Thyroid gland (tissue), 4 donors: ENCODE measurements at regions not wholly inside any gene's neighbourhood (a gene's known extent, or its start where the extent isn't known, plus 50 kb on each side); places are given as distances from the start of the nearest gene placed in this dataset.

Experiments used
- DNase-seq, 2 donors: peaks; one replicate each; pipeline ENCODE4 v3.0.0-alpha.2; 2019
- H3K27ac ChIP-seq, 3 donors: fragments of 200-600 bp; sonication (generic); 1 replicate in 2 of 3; 2 replicates in 1 of 3; pipeline ENCODE4 v1.5.1; 2016 to 2019; ENCODE audit warnings: mild to moderate bottlenecking in 1 of 3, moderate library complexity in 1 of 3
- H3K27me3 ChIP-seq: fragments of 200-600 bp; sonication (generic); one replicate; pipeline ENCODE4 v1.5.1; 2019
- H3K36me3 ChIP-seq, 2 donors: fragments of 200-600 bp; sonication (generic); one replicate each; pipeline ENCODE4 v1.5.1; 2016 to 2019
- H3K4me1 ChIP-seq, 2 donors: fragments of 200-600 bp; sonication (generic); one replicate each; pipeline ENCODE4 v1.5.1; 2017 to 2019
- H3K4me3 ChIP-seq, 3 donors: fragments of 200-600 bp; sonication (generic); replicated peaks in 1 of 3; 1 replicate in 2 of 3; 2 replicates in 1 of 3; pipeline ENCODE4 v1.5.1; 2016; ENCODE audit warnings: mild to moderate bottlenecking in 1 of 3
- H3K9me3 ChIP-seq: fragments of 200-600 bp; sonication (generic); one replicate; pipeline ENCODE4 v1.5.1; 2017
- POLR2A ChIP-seq, 2 donors: fragments of 450-650 bp; IDR thresholded peaks; one replicate each; pipeline ENCODE4 v1.6.1; 2017; ENCODE audit warnings: antibody characterized with exemption in 2 of 2, mild to moderate bottlenecking in 2 of 2, moderate library complexity in 1 of 2
- WGBS, 2 donors: methylation state at CpG; one replicate each; pipeline ENCODE4 v1.1.5; 2017; 5-methylcytosine and 5-hydroxymethylcytosine counted together
- intact Hi-C: fragments of 100-400 bp; cut with DNase I; formaldehyde crosslinking; loops from one replicate; pipeline ENCODE4 v1.15.1; 2023
- TF ChIP-seq, protein P1 (sequence below), 6 experiments: fragments of 200-600 bp in 3 of 6; fragments of 450-650 bp in 3 of 6; sonication (generic) in 3 of 6; IDR thresholded peaks; one replicate each; pipeline ENCODE4 v1.5.1; 2016 to 2019; ENCODE audit warnings: antibody characterized with exemption in 6 of 6, mild to moderate bottlenecking in 2 of 6, inconsistent platforms in 1 of 6, moderate library complexity in 1 of 6

DNA sequence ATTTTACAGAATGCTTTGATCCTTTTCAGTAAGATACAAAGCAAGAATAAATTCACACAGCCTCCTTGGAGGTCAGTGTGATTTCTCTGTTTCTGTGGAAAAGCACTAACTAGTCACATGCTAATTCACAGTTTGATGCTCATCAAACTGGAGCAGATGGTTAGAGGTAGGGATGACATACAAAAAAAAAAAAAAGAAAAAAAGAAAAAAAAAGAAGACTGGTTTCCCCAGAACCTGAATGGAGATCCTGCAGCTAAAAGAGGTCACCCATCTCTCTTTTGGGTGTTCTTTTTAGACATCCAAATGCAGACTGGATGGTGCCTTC is 123.7 kb upstream of the ANKRD55 start:
- DNase-seq = no peak
- Histone ChIP-seq H3K4me3 (no peak overlapping the region), H3K36me3 (no peaks in the 10 kb centered on the region), H3K27ac (peak overlapping the region; percentile 61 to 88 (median 85)), H3K9me3 (no peaks in the 10 kb centered on the region), H3K27me3 (no peaks in the 10 kb centered on the region), H3K4me1 (peaks cover 38 to 42% of the 10 kb centered on the region in 2 donors)
- intact Hi-C loops = no loop called here
- no peak for TF ChIP-seq POLR2A (IDR thresholded peaks at IDR 0.05)
- TF ChIP-seq, protein P1, sequence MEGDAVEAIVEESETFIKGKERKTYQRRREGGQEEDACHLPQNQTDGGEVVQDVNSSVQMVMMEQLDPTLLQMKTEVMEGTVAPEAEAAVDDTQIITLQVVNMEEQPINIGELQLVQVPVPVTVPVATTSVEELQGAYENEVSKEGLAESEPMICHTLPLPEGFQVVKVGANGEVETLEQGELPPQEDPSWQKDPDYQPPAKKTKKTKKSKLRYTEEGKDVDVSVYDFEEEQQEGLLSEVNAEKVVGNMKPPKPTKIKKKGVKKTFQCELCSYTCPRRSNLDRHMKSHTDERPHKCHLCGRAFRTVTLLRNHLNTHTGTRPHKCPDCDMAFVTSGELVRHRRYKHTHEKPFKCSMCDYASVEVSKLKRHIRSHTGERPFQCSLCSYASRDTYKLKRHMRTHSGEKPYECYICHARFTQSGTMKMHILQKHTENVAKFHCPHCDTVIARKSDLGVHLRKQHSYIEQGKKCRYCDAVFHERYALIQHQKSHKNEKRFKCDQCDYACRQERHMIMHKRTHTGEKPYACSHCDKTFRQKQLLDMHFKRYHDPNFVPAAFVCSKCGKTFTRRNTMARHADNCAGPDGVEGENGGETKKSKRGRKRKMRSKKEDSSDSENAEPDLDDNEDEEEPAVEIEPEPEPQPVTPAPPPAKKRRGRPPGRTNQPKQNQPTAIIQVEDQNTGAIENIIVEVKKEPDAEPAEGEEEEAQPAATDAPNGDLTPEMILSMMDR (IDR thresholded peaks at IDR 0.05) = no peak

DNA sequence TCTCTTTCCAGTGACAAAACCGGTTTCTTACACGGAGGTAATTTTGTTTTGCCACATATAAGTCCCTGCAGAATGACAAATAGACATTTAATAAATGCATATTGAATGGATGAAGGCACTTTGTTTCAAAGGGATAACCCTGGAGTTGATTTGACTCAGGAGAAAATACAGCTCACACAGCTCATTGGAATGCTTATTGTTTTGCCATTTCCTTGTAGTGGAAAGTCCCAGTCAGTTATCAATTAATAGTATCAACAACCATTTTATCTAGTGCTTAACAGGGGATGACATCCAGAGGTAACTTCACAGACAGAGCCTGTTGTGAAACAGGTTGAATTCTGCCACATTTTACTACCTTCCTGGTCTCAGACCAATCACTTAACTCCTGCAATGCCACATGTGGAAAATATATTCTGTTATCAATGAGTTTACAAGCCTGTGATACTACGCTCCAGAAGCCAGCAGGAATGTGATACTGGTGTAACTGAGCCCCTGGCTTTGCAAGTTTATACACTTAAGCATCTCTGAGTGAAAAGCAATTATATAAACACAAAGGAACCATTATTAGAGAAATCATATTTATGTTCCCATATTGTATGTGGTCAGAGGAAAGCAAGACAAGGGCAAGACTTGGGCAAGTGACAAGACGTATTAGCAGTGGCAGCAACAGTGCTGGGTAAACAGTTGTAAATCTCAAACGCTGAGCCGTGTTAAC is 123.1 kb upstream of the ANKRD55 start:
- peak overlapping the region; percentile 61 to 88 (median 85) for H3K27ac ChIP-seq
- 61 to 64% methylated on average over 6 of the region's 6 CpGs for WGBS, 2 donors
- intact Hi-C loops = no loop called here

DNA sequence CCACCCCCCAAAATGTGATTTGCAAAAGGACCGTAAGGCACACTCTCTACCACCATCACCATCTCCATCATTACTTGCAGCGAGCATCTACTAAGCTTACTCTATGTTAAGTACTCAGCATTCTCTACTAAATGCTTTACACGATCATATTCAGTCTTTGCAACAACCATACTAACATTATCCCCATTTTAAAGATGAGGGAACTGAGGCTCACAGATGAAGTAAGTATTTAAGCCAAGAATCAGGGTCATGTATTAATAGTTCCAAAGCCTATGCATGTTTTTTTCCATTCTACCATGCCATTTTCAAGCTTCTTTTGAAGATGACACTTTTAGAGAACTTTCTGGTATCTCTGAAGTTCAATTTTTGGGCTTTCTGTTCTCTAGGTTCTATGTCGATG is 121.7 kb upstream of the ANKRD55 start:
- TF ChIP-seq, protein P1 (IDR thresholded peaks at IDR 0.05) = no peak
- TF ChIP-seq POLR2A (IDR thresholded peaks at IDR 0.05) = no peak
- H3K36me3 ChIP-seq = no peaks in the 10 kb centered on the region
- WGBS, 2 donors = 93 to 98% methylated on average over 4 of the region's 4 CpGs
- no peak overlapping the region for H3K27ac ChIP-seq
- H3K9me3 ChIP-seq = no peaks in the 10 kb centered on the region
- intact Hi-C loops = no loop called here
- H3K4me1 ChIP-seq = peaks cover 33 to 48% of the 10 kb centered on the region in 2 donors
- H3K27me3 ChIP-seq = no peaks in the 10 kb centered on the region
- H3K4me3 ChIP-seq = no peak overlapping the region
- no peak for DNase-seq

More for the DNA sequence above, 123.1 kb upstream of the ANKRD55 start:
- H3K27me3 ChIP-seq = no peaks in the 10 kb centered on the region
- H3K4me1 ChIP-seq = peaks cover 38 to 42% of the 10 kb centered on the region in 2 donors
- peak in 1 of 2 donors; percentile 12 for DNase-seq
- H3K4me3 ChIP-seq = no peak overlapping the region
- TF ChIP-seq POLR2A (IDR thresholded peaks at IDR 0.05) = no peak
- TF ChIP-seq, protein P1 (IDR thresholded peaks at IDR 0.05) = no peak
- H3K9me3 ChIP-seq = no peaks in the 10 kb centered on the region
- no peaks in the 10 kb centered on the region for H3K36me3 ChIP-seq

DNA sequence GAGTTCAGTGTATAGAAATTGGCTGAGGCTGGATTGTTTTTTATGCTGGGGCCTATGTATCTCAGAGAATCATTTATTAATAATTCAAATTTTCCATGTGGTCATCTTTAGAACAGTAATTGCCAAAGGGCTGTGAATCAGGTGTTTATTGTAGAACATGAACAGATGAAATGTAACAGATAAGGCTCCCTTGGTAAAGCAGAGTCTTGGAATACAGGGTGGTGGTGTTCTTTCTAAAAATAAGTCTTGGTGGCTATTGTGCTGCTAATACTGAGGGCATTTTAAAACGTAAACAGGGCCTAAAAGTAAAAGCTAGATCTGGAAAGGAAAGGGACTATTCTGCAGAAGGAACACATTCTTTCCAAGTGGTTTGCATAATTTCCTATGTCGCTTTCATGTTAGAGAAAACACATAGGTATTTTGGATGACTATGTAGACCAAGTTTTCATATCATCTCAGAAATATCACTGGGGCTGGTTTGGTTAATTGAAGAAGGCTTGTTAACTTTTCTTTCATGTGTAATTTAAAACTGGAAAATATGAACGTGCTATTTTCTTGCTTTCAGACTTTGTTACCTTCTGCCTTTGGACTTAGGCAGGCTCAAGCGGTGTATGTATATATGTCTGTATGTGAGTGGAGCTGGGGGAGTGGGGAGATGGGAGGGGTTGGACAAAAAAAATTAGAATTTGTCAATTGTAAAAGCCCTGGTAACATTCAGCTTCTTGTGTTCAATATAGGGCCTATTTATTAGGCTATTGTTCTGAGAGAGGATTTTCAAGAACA is 119.9 kb upstream of the ANKRD55 start:
- H3K36me3 ChIP-seq = no peaks in the 10 kb centered on the region
- DNase-seq = no peak
- H3K4me1 ChIP-seq = peaks cover 20 to 32% of the 10 kb centered on the region in 2 donors
- intact Hi-C loops = no loop called here
- no peak for TF ChIP-seq POLR2A (IDR thresholded peaks at IDR 0.05)
- TF ChIP-seq, protein P1 (IDR thresholded peaks at IDR 0.05) = no peak
- H3K27ac ChIP-seq = no peak overlapping the region
- H3K4me3 ChIP-seq = no peak overlapping the region
- no peaks in the 10 kb centered on the region for H3K9me3 ChIP-seq
- no peaks in the 10 kb centered on the region for H3K27me3 ChIP-seq
- WGBS, 2 donors = 86 to 92% methylated on average over 4 of the region's 4 CpGs

DNA sequence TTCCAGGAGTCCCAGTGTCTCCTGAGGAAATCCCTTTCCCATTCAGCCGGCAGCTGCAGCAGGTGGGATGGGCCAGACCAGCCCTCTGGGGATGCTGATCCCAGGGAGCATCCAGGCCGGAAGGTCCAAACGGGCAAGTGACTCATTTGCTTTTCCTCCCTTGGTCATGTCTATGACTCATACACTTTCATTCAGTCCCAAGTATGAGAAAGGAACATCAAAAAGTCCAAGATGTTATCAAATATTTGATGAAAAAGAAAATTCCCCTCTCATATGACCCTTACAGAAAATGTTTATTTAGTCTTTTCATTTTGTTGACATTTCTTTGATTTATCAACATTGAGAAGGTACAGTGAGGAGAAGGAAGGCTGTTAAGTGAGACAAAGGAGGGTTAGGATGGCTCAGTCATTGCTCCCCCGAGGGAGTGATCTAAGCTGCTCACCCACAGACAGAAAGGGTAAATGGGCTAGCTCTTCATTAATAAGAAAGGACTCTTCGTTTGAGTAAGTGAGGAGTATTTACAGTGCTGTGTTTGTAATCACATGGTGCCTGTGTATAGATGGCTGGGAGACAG is 117.6 kb upstream of the ANKRD55 start:
- H3K4me3 ChIP-seq = no peak overlapping the region
- no peak overlapping the region for H3K27ac ChIP-seq
- 46 to 61% methylated on average over 5 of the region's 5 CpGs for WGBS, 2 donors
- H3K4me1 ChIP-seq = peaks cover 0 to 11% of the 10 kb centered on the region in 2 donors
- TF ChIP-seq, protein P1 (IDR thresholded peaks at IDR 0.05) = no peak
- no peak for TF ChIP-seq POLR2A (IDR thresholded peaks at IDR 0.05)
- H3K9me3 ChIP-seq = no peaks in the 10 kb centered on the region
- H3K36me3 ChIP-seq = no peaks in the 10 kb centered on the region
- DNase-seq = peak; percentile 15 to 26
- H3K27me3 ChIP-seq = no peaks in the 10 kb centered on the region
- intact Hi-C loops = no loop called here
